ENCODE measurements at regions not wholly inside any gene's neighbourhood (a gene's known extent, or its start where the extent isn't known, plus 50 kb on each side); places are given as distances from the start of the nearest gene placed in this dataset.

DNA sequence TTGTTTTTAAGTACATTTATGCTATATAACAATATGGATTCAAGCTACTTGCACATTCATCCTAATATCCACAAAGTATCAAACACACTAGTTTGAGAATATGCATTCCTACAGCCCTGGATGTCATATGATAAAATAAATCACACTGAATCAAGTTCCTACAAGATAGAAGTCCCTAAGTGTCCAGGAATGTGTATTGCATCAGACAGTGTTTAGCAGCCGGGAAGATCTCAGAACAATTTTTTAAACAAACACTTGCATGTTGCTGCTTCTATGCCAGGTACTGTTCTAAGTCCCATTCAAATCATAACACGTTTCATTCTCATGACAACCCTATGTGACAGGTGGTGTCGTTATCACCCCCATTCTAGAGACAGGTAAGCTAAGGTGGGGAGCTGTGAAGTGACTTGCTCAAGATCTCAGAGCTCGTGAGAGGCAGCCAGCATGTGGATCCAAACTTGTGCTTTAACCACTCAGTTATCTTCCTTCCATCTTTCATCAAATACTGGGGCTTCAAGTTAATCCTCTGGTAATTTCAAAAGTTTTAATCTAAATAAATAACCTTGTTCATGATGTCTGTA is 68.3 kb upstream of the KIF26B start:
- no peaks in the 10 kb centered on the region for H3K27me3 Mint-ChIP-seq (ENCODE audit: low read depth)
- H3K4me1 Mint-ChIP-seq, result no peaks in the 10 kb centered on the region
- H3K9me3 Mint-ChIP-seq, result no peaks in the 10 kb centered on the region
- H3K27ac Mint-ChIP-seq, result no peak overlapping the region
- TF ChIP-seq, protein P1, sequence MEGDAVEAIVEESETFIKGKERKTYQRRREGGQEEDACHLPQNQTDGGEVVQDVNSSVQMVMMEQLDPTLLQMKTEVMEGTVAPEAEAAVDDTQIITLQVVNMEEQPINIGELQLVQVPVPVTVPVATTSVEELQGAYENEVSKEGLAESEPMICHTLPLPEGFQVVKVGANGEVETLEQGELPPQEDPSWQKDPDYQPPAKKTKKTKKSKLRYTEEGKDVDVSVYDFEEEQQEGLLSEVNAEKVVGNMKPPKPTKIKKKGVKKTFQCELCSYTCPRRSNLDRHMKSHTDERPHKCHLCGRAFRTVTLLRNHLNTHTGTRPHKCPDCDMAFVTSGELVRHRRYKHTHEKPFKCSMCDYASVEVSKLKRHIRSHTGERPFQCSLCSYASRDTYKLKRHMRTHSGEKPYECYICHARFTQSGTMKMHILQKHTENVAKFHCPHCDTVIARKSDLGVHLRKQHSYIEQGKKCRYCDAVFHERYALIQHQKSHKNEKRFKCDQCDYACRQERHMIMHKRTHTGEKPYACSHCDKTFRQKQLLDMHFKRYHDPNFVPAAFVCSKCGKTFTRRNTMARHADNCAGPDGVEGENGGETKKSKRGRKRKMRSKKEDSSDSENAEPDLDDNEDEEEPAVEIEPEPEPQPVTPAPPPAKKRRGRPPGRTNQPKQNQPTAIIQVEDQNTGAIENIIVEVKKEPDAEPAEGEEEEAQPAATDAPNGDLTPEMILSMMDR (IDR thresholded peaks at IDR 0.05; ENCODE audit: unreplicated experiment in 3 of 3), result no peak
- no peak overlapping the region for H3K4me3 Mint-ChIP-seq
- H3K36me3 Mint-ChIP-seq (ENCODE audit: low read depth), result peaks cover 26% of the 10 kb centered on the region

DNA sequence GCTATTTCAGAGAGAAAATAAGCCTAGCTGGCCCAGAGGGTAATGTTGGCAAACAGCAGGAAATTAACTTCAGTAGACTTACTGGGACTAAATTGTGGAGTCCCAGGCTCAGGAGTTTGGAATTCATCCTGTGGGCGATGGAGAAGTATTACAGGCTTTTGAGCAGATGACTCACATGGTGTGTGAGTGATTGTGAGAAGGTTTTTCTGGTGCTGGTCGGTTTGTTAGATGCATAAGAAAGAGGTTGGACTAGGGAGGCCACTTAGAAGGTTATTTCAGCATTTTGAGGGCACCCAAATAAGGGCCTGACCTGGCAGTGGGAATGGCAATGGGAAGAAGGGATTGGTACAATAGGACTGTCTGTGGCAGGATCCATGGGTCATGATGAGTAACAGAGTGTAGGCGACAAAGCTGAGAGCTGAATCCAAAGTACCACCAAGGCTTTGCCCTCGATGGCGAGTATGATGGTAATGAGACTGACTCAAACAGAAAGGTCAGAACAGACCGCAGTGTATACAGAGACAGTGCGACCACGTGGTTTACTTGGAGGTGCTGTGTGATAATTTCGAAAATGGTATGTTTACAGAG is 69.2 kb upstream of the KIF26B start:
- TF ChIP-seq, protein P1 (IDR thresholded peaks at IDR 0.05; ENCODE audit: unreplicated experiment in 3 of 3), result no peak
- no peak overlapping the region for H3K4me3 Mint-ChIP-seq
- H3K27ac Mint-ChIP-seq, result no peak overlapping the region
- peaks cover 26% of the 10 kb centered on the region for H3K36me3 Mint-ChIP-seq (ENCODE audit: low read depth)
- no peaks in the 10 kb centered on the region for H3K27me3 Mint-ChIP-seq (ENCODE audit: low read depth)
- no peaks in the 10 kb centered on the region for H3K9me3 Mint-ChIP-seq
- H3K4me1 Mint-ChIP-seq, result no peaks in the 10 kb centered on the region

DNA sequence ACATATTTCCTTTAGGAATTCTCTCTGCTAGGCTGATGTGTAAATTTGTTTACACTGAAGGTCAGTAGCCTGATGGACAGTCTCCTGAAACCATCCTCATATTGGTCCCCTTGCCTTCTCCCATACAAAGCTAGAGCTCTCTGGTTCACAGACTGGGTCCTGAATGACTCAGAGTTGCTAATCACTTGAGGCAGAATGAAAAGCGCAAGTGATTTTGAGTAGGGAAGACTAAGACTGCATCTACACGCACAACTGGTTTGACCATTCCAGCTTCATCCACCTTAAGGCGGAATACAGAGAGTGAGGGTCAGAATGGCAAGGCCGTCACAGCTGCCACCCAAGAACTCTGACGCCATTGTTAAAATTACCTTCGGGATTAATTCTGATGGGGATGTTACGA is 70.2 kb upstream of the KIF26B start:
- TF ChIP-seq, protein P1 (IDR thresholded peaks at IDR 0.05; ENCODE audit: unreplicated experiment in 3 of 3), result no peak
- H3K9me3 Mint-ChIP-seq, result no peaks in the 10 kb centered on the region
- H3K27ac Mint-ChIP-seq, result no peak overlapping the region
- no peaks in the 10 kb centered on the region for H3K4me1 Mint-ChIP-seq
- H3K36me3 Mint-ChIP-seq (ENCODE audit: low read depth), result peaks cover 26% of the 10 kb centered on the region
- H3K4me3 Mint-ChIP-seq, result no peak overlapping the region
- H3K27me3 Mint-ChIP-seq (ENCODE audit: low read depth), result no peaks in the 10 kb centered on the region

DNA sequence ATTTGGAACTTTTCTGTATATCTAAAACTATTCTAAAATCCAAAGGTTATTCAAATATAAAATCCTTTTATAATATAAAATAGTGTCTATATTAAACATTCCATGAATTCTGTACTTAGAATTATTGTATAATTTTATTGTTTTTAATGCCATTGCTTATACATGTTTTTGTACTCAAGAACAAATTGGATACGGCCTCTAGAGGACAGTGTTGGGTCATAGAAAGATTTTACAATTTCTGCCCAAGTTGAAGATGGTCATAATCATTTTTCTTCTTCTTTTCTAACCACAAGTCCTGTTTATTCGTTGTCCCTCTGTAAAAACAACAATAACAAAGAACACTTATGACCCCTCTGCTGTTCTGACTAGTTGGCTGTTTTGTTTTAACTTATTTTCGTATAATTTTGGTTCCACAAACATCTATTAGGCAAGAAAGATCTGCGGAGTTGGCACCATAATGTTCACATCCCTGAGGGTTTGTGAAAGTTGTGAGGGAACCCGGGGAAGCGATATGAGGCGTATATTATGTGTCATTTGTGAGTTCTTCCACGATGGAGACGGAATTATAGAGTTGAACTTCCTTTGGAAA is 75.7 kb upstream of the KIF26B start:
- no peak overlapping the region for H3K4me3 Mint-ChIP-seq
- peaks cover 6% of the 10 kb centered on the region for H3K9me3 Mint-ChIP-seq
- peaks cover 8% of the 10 kb centered on the region for H3K4me1 Mint-ChIP-seq
- TF ChIP-seq, protein P1 (IDR thresholded peaks at IDR 0.05; ENCODE audit: unreplicated experiment in 3 of 3), result peak; percentile 61 to 78 (median 61)
- H3K27me3 Mint-ChIP-seq (ENCODE audit: low read depth), result no peaks in the 10 kb centered on the region
- peaks cover 21% of the 10 kb centered on the region for H3K36me3 Mint-ChIP-seq (ENCODE audit: low read depth)
- H3K27ac Mint-ChIP-seq, result no peak overlapping the region

DNA sequence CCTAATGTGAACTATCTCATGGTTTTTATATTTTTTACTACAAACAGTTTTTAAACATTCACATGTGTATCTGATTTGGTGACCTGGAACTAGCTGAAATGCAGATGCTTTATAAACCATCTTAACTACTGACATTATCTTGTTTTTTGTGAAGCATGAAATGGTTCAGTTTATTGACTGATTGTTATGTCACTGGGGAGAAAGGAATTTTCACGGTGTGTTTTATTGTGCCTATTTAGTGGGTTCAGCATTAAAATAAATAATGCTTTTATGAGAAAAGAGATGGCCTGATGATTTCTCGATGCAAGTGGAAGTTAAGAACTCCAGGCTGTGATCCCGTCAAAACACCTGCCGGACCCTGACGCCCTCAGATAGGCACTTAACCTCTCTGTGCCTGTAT is 79.9 kb upstream of the KIF26B start:
- Mint-ChIP-seq H3K4me1 (peaks cover 11% of the 10 kb centered on the region), H3K36me3 (ENCODE audit: low read depth) (peaks cover 26% of the 10 kb centered on the region)
- TF ChIP-seq, protein P1 (IDR thresholded peaks at IDR 0.05; ENCODE audit: unreplicated experiment in 3 of 3), result no peak

More for the DNA sequence above, 79.9 kb upstream of the KIF26B start:
- Mint-ChIP-seq H3K9me3 (peaks cover 9% of the 10 kb centered on the region), H3K27ac (no peak overlapping the region), H3K27me3 (ENCODE audit: low read depth) (no peaks in the 10 kb centered on the region), H3K4me3 (no peak overlapping the region)

All from nephron (organoid).